NOMO-1 treated with DMSO at 0.1 percent for 48 hours (cell line): ENCODE measurements at regions not wholly inside any gene's neighbourhood (a gene's known extent, or its start where the extent isn't known, plus 50 kb on each side); places are given as distances from the start of the nearest gene placed in this dataset.
A peak's percentile ranks its signal among the peaks of the same experiment; 100 is the strongest.

Experiments
- DNase-seq: peaks from one replicate; lab custom pipeline; 2025; ENCODE audit not compliant: unreplicated experiment; lab: John Stamatoyannopoulos, UW

DNA sequence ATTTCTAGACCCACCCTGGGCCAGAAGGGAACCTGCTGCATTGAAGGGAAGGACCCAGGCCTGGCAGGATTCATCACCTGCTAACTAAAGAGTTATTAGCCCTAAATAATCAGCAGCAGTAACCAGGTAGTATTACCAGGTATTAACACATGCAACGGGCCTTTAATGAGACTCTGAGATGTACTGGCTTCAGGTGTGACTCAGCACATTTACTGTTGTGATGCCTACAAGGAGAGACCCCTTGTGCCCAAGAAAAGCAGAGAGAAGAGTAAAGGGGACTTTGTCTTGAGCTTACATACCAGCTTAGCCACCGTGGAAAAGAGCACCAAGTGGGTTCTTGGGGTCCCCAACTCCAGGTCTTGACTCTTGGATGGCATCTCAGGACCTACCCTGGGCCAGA, 243.1 kb upstream of the SLC39A10 start:
- no peak for DNase-seq

DNA sequence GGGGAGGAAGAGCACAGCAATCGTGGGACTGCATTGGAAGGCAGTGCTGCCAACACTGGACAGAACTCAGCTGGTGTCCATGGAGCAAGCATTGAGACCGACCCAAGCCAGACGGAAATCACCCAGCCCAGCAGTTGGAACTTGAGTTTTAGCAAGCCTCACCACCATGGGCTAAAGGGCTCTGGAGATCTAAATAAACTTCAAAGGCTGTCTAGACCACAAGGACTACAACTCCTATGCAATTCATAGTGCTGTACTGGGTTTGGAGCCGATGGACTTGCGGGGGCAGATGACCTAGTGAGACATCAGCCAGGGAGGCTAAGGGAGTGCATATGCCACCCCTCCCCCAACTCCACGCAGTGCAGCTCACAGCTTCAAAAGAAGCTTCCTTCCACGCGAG, 243.6 kb upstream of the SLC39A10 start:
- no peak for DNase-seq

- DNase-seq: peak; percentile 55
Measured at GRCh38 chr2:195411219-195411687, 245.8 kb upstream of the SLC39A10 start.

GRCh38 chr2:195410074-195410671, 246.9 kb upstream of the SLC39A10 start:
- peak; percentile 68 for DNase-seq

- DNase-seq: no peak
Measured at GRCh38 chr2:195408811-195409210, 248.2 kb upstream of the SLC39A10 start.

DNA sequence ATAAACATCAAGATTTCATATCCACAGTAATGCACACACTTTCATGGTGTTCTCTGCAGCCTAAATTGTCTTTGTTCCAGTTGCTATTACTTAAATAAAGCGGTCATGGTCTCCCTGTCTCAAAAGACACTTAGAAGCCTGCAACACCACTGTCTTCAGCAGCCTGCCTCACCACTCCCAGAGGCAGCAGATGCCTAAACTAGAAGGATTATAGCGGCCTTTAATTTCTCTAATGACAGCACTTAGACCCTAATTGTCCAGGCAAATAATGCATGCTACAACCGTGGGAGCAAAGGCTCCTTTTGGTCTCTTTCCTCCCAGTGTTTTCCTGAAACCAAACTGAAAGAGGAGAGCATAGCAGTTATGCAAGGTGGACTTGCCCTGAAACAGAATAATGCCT, 248.8 kb upstream of the SLC39A10 start:
- DNase-seq: no peak

GRCh38 chr2:195407783-195408182, 249.2 kb upstream of the SLC39A10 start:
- peak; percentile 31 for DNase-seq

GRCh38 chr2:195406886-195407603, 250.0 kb upstream of the SLC39A10 start:
- peak; percentile 1 for DNase-seq

DNA sequence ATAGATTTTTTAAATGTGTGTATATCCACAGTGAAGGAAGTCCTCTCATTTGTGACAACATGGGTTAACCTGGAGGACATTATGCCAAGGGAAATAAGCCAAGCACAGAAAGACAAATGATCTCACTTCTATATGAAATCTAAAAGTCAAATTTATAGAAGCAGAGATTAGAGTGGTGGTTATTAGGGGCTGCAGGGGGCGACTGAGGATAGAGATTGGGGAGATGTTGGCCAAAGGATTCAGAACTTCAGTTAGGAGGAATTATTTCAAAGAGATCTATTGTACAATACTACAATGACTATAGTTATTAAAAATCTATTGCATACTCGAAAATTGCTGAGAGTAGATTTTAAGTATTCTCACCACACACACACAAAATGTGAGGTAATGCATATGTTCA, 252.4 kb upstream of the SLC39A10 start:
- no peak for DNase-seq

DNA sequence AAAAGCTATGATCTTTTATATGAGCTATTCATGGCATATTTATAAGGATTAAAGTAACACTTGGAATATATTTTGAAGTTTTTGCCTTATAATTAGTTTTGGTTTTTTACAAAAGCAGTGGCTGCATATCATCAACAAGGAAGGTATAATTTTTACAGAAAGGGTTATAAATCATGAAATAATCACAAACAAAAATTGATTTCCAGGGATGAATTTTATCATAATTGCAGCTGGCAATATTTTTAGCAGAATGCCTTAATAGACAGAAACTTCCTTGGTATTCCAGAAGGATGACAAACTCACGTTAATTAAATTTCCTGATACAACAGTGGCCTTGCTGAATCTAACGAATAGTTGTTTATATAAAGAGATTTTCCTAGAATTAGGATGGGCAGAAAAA, 260.5 kb upstream of the SLC39A10 start:
- no peak for DNase-seq

DNA sequence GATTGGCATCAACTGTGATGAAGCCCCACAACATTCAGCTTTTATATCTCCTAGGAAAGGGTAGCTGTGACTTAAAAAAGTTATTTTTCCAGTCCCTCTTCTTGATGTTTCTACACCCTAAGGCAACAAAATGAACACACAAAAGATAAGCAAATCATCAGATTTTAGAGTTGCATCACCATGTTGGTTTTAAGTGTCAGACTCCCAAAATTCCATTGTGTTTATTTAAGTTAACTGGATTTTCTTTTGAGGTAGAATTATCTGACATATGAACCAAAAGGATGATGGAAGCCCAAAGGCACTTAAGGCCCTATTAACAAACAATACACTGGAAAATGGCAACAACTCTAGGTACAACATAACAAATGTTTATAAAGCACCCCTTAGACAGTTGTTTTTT, 261.7 kb upstream of the SLC39A10 start:
- DNase-seq: no peak

- DNase-seq: no peak
Measured at GRCh38 chr2:195392446-195393336, 264.3 kb upstream of the SLC39A10 start.

DNA sequence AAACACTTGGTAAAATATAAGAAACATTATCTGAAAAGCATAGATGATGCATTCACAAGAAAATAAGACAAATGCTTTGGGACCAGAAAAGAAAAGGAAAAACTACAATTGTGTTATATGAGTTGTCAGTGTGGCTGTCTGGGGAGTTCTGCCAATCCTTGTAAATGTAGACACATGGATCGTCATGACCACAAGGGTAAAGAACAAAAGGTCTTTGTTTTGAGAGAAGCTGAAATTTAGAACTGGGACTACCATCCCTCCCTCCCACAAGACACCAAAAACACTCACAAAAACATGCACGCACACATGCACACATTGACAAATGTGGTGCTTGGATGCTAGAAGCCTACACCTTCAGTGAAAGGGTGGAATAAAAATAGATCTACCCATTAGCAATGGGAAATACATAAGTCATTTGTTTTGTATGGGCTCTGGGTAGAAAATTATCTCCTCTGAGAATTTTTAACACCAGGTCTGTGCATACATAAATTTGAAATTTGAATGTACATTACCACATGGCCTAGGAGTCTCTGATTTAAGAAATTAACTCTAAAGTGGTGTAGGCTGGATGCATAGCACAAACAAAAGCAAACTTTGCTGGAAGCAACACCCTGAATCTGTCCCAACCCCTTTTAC, 266.2 kb upstream of the SLC39A10 start:
- no peak for DNase-seq

GRCh38 chr2:195388028-195388427, 269.0 kb upstream of the SLC39A10 start:
- no peak for DNase-seq

DNA sequence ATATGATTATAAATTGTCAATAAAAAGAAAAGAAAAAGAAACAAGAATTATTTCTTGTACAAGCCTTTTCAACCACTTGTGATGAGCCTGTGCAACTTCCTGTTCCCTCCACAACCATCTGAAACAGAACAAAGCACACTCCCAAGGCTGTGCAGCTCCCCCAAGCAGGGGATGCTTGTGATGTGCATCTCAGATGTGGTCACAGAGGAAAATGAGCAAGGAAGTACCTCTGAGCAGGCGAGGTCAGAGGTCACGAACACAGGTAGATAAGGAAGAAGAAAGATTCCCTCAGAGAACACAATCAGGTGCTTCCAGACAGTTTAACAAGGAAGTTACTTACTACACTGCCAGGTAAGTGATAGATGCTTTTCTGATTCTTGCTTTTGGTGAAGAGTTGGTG, 274.8 kb upstream of the SLC39A10 start:
- DNase-seq: no peak

- DNase-seq: no peak
Measured at GRCh38 chr2:195370167-195370943, 286.7 kb upstream of the SLC39A10 start.

GRCh38 chr2:195369218-195369587, 287.8 kb upstream of the SLC39A10 start:
- DNase-seq: no peak

GRCh38 chr2:195368249-195369217, 288.5 kb upstream of the SLC39A10 start:
- DNase-seq: no peak

DNA sequence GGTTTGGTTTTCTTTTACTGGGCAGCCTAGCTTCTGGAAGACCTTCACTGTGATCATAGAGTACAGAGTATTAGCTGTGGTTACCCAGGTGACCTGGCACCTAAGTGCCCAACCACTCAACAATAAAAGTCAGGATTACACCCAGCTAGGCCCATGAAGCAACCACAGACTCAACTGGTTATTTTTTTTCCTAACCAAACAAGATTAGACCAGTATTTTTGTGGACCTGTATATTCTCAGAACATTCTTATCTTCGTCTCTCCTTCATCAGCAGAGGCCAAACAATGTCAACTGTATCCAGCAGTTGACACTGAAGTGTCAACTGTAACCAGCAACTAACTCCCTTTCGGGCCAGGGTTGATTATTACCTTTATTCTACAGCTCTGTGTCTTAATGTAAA, 289.2 kb upstream of the SLC39A10 start:
- DNase-seq: no peak
